ENCODE measurements at regions not wholly inside any gene's neighbourhood (a gene's known extent, or its start where the extent isn't known, plus 50 kb on each side); places are given as distances from the start of the nearest gene placed in this dataset.

GRCh38 chr12:74381958-74382357 lies 155.7 kb upstream of the ATXN7L3B start:
- no peaks in the 10 kb centered on the region for H3K4me1 ChIP-seq (ENCODE audit: insufficient read depth, low read length, poor library complexity, severe bottlenecking)
- TF ChIP-seq, protein P1, sequence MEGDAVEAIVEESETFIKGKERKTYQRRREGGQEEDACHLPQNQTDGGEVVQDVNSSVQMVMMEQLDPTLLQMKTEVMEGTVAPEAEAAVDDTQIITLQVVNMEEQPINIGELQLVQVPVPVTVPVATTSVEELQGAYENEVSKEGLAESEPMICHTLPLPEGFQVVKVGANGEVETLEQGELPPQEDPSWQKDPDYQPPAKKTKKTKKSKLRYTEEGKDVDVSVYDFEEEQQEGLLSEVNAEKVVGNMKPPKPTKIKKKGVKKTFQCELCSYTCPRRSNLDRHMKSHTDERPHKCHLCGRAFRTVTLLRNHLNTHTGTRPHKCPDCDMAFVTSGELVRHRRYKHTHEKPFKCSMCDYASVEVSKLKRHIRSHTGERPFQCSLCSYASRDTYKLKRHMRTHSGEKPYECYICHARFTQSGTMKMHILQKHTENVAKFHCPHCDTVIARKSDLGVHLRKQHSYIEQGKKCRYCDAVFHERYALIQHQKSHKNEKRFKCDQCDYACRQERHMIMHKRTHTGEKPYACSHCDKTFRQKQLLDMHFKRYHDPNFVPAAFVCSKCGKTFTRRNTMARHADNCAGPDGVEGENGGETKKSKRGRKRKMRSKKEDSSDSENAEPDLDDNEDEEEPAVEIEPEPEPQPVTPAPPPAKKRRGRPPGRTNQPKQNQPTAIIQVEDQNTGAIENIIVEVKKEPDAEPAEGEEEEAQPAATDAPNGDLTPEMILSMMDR (conservative IDR thresholded peaks at IDR 0.05; ENCODE audit: low read depth, low read length), result no peak
- TF ChIP-seq EZH2 (IDR thresholded peaks at IDR 0.05; ENCODE audit: borderline replicate concordance, low read depth, low read length, poor library complexity, severe bottlenecking), result no peak
- POLR2A ChIA-PET (ENCODE audit: low non-redundant PET), result no interaction called here
- no peak overlapping the region for H3K4me3 ChIP-seq (ENCODE audit: low read depth, low read length, poor library complexity, severe bottlenecking)
- no TSS peak for BruUV-seq (replicated peaks)
- H3K27ac ChIP-seq (ENCODE audit: low read depth, low read length, poor library complexity, severe bottlenecking), result no peak overlapping the region
- DNase-seq (ENCODE audit: low spot score), result no peak
- H3K9me3 ChIP-seq (ENCODE audit: low read depth, low read length, poor library complexity, severe bottlenecking), result no peaks in the 10 kb centered on the region
- CTCF ChIA-PET, result no interaction called here
- intact Hi-C loops (cut with micrococcal nuclease; ENCODE audit: unreplicated experiment), result no loop called here
- no peaks in the 10 kb centered on the region for H3K27me3 ChIP-seq (replicated peaks; ENCODE audit: insufficient read depth, low read depth, low read length, poor library complexity)
- H3K36me3 ChIP-seq (ENCODE audit: insufficient read depth, low read length, poor library complexity, severe bottlenecking), result no peaks in the 10 kb centered on the region

DNA sequence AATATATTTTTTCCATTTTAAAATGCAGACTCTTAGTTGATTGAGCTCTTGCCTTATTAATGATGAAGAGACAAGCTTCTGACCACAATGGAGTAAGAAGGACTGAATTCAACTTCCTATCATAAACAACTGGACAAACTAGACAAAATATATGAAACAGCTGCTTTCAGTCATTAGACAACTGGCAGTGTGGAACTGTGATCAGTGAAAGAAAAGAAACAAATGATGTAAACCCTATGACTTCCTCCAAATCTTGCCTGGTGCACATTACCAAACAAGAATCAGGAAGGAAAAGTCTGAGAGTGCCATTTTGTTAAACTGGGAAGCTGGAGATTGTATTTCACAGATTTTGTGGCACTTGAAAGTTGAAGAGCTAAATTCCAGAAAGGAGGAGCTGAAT lies 154.7 kb upstream of the ATXN7L3B start:
- no peaks in the 10 kb centered on the region for H3K9me3 ChIP-seq (ENCODE audit: low read depth, low read length, poor library complexity, severe bottlenecking)
- intact Hi-C loops (cut with micrococcal nuclease; ENCODE audit: unreplicated experiment), result no loop called here
- no peak overlapping the region for H3K4me3 ChIP-seq (ENCODE audit: low read depth, low read length, poor library complexity, severe bottlenecking)
- ChIA-PET POLR2A (ENCODE audit: low non-redundant PET) (no interaction called here), CTCF (no interaction called here)
- no TSS peak for BruUV-seq (replicated peaks)
- no peaks in the 10 kb centered on the region for H3K36me3 ChIP-seq (ENCODE audit: insufficient read depth, low read length, poor library complexity, severe bottlenecking)
- H3K27ac ChIP-seq (ENCODE audit: low read depth, low read length, poor library complexity, severe bottlenecking), result no peak overlapping the region
- no peaks in the 10 kb centered on the region for H3K27me3 ChIP-seq (replicated peaks; ENCODE audit: insufficient read depth, low read depth, low read length, poor library complexity)
- no peak for DNase-seq (ENCODE audit: low spot score)
- H3K4me1 ChIP-seq (ENCODE audit: insufficient read depth, low read length, poor library complexity, severe bottlenecking), result no peaks in the 10 kb centered on the region
- TF ChIP-seq EZH2 (IDR thresholded peaks at IDR 0.05; ENCODE audit: borderline replicate concordance, low read depth, low read length, poor library complexity, severe bottlenecking), result no peak
- TF ChIP-seq, protein P1 (conservative IDR thresholded peaks at IDR 0.05; ENCODE audit: low read depth, low read length), result no peak

DNA sequence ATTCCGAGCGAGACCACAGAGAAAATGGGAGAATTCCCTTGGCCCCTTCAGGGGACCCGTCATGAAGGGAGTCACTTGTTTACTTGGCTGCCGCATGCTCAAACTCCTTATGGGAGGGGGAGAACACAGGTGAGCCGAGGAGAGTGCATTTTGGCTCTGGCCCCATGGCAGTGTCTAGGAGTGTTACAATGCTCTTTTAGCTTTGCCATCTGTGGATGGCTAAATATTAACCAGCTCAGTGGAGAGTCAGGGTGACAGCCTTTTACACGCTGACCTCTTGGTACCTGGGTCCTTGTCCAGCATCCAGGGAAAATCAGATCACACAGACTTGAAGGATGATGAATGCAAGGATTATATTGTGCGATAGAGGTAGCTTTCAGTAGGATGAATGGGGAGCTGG lies 146.4 kb upstream of the ATXN7L3B start:
- TF ChIP-seq, protein P1 (conservative IDR thresholded peaks at IDR 0.05; ENCODE audit: low read depth, low read length), result no peak
- no peak for TF ChIP-seq EZH2 (IDR thresholded peaks at IDR 0.05; ENCODE audit: borderline replicate concordance, low read depth, low read length, poor library complexity, severe bottlenecking)
- Histone ChIP-seq H3K4me1 (ENCODE audit: insufficient read depth, low read length, poor library complexity, severe bottlenecking) (no peaks in the 10 kb centered on the region), H3K27me3 (replicated peaks; ENCODE audit: insufficient read depth, low read depth, low read length, poor library complexity) (no peaks in the 10 kb centered on the region), H3K27ac (ENCODE audit: low read depth, low read length, poor library complexity, severe bottlenecking) (no peak overlapping the region), H3K36me3 (ENCODE audit: insufficient read depth, low read length, poor library complexity, severe bottlenecking) (no peaks in the 10 kb centered on the region), H3K9me3 (ENCODE audit: low read depth, low read length, poor library complexity, severe bottlenecking) (no peaks in the 10 kb centered on the region), H3K4me3 (ENCODE audit: low read depth, low read length, poor library complexity, severe bottlenecking) (no peak overlapping the region)
- ChIA-PET CTCF (no interaction called here), POLR2A (ENCODE audit: low non-redundant PET) (no interaction called here)
- intact Hi-C loops (cut with micrococcal nuclease; ENCODE audit: unreplicated experiment), result no loop called here
- DNase-seq (ENCODE audit: low spot score), result no peak
- BruUV-seq (replicated peaks), result no TSS peak

Data from A673 (cell line).